ENCODE measurements at regions not wholly inside any gene's neighbourhood (a gene's known extent, or its start where the extent isn't known, plus 50 kb on each side); places are given as distances from the start of the nearest gene placed in this dataset.

DNA sequence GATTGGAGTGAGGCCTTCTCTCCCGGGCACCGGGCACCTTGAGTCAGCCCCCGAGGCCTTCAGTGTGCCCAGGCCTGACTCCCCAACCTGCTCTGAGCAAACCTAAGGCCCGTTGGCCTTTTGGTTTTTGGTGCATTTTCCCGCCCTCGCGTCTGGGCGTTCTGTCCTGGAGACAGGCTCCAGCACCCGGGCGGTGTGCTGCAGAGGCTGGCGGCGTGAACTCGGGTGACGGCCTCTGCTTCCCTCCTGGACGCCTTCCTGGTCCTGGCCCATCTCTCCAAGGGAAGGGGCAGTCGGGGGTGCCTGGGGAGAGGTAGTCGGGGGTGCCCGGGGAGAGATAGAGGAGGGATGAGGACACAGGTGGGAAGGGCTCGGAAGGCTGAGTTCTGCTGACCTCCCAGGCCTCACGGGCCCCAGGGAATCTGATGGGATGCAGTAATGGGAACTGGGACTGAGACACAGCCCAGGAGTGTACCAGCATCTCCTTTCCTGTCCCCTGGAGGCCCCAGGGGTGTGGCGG is 1326.4 kb downstream of the BRD1 start:
- Histone ChIP-seq H3K79me2 (ENCODE audit: control insufficient read depth, low read length) (no peaks in the 10 kb centered on the region), H3K4me2 (ENCODE audit: low read length) (no peak overlapping the region), H3K4me3 (ENCODE audit: low read length) (no peak overlapping the region), H3K4me1 (ENCODE audit: control insufficient read depth, low read length) (no peaks in the 10 kb centered on the region), H3F3A (ENCODE audit: control insufficient read depth, insufficient read depth) (no peaks in the 10 kb centered on the region), H3K36me3 (ENCODE audit: control insufficient read depth, low read length) (no peaks in the 10 kb centered on the region), H4K20me1 (ENCODE audit: control insufficient read depth, insufficient read depth, low read depth, low read length) (no peaks in the 10 kb centered on the region), H3K9me2 (replicated peaks; ENCODE audit: control insufficient read depth, low read length) (no peaks in the 10 kb centered on the region), H3K9me3 (ENCODE audit: control insufficient read depth, insufficient read depth, low read length) (no peaks in the 10 kb centered on the region), H3K27me3 (ENCODE audit: control insufficient read depth, low read length) (no peaks in the 10 kb centered on the region), H3K27ac (ENCODE audit: low read depth, low read length) (no peak overlapping the region)
- TF ChIP-seq CTCF (IDR thresholded peaks at IDR 0.05; ENCODE audit: low read depth, low read length, poor library complexity, severe bottlenecking), result no peak

- no peaks in the 10 kb centered on the region for H3K4me1 ChIP-seq (ENCODE audit: control insufficient read depth, low read length)
- no peaks in the 10 kb centered on the region for H3K27me3 ChIP-seq (ENCODE audit: control insufficient read depth, low read length)
- no peak for TF ChIP-seq EZH2phosphoT487 (IDR thresholded peaks at IDR 0.05; ENCODE audit: borderline replicate concordance, low read length)
- TF ChIP-seq CTCF (IDR thresholded peaks at IDR 0.05; ENCODE audit: low read depth, low read length, poor library complexity, severe bottlenecking), result no peak
- no peaks in the 10 kb centered on the region for H3K79me2 ChIP-seq (ENCODE audit: control insufficient read depth, low read length)
- no peaks in the 10 kb centered on the region for H3K9me2 ChIP-seq (replicated peaks; ENCODE audit: control insufficient read depth, low read length)
- H3F3A ChIP-seq (ENCODE audit: control insufficient read depth, insufficient read depth), result no peaks in the 10 kb centered on the region
- no peak overlapping the region for H3K4me2 ChIP-seq (ENCODE audit: low read length)
- H3K9me3 ChIP-seq (ENCODE audit: control insufficient read depth, insufficient read depth, low read length), result no peaks in the 10 kb centered on the region
- H4K20me1 ChIP-seq (ENCODE audit: control insufficient read depth, insufficient read depth, low read depth, low read length), result no peaks in the 10 kb centered on the region
- H3K27ac ChIP-seq (ENCODE audit: low read depth, low read length), result no peak overlapping the region
- H3K36me3 ChIP-seq (ENCODE audit: control insufficient read depth, low read length), result no peaks in the 10 kb centered on the region
- H3K4me3 ChIP-seq (ENCODE audit: low read length), result no peak overlapping the region
Measured at GRCh38 chr22:48500471-48501230, 1327.0 kb downstream of the BRD1 start.

DNA sequence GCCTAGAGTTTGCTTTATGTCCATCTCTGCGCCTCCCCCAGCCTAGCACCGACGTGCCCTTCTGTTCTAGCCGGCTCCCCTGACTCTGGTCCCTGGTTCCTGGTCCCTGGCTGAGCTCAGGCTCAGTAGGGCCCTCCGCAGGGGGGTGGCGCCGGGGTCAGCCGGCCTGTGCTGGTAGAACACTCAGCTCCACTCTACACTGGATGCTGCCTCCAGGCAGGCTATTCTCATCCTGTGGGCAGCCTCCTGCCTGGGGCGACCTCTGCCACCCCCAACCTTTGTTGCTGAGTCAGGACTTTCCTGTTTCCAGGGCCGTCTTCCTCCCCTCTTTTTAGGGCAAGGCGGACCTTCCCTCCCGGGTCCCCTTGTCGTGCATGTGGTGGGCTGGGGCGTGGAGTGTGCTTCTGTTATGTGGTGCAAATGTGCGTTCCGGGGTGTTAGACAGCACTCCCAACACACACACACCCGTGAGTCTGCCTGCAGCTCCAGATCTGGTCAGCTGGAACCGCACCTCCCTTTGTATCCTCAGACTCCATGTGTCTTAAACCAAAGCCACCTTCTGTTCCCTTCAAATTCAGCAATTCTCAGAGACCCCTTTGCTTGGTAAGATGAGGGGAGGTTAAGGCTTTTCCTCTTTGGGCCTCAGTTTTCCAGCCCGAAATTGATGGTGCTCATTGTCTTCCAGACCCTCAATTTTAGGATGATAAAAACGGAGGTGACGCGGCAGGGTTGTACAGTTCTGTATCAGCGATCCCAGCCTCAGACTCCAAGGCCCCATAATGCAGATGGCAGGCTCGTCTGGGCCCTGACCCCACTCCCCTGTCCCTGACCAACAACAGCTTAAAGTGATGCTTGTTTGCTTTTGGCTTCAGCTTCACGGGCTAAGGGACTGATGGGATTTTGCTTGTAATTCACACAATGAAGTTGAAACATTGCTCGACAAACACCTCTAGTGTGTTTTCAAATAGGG is 1327.9 kb downstream of the BRD1 start:
- Histone ChIP-seq H3K4me2 (ENCODE audit: low read length) (no peak overlapping the region), H3K4me1 (ENCODE audit: control insufficient read depth, low read length) (no peaks in the 10 kb centered on the region), H3K27ac (ENCODE audit: low read depth, low read length) (no peak overlapping the region), H3K79me2 (ENCODE audit: control insufficient read depth, low read length) (no peaks in the 10 kb centered on the region), H4K20me1 (ENCODE audit: control insufficient read depth, insufficient read depth, low read depth, low read length) (no peaks in the 10 kb centered on the region), H3K36me3 (ENCODE audit: control insufficient read depth, low read length) (no peaks in the 10 kb centered on the region), H3K9me3 (ENCODE audit: control insufficient read depth, insufficient read depth, low read length) (no peaks in the 10 kb centered on the region), H3K9me2 (replicated peaks; ENCODE audit: control insufficient read depth, low read length) (no peaks in the 10 kb centered on the region), H3K27me3 (ENCODE audit: control insufficient read depth, low read length) (no peaks in the 10 kb centered on the region), H3K4me3 (ENCODE audit: low read length) (no peak overlapping the region), H3F3A (ENCODE audit: control insufficient read depth, insufficient read depth) (no peaks in the 10 kb centered on the region)
- TF ChIP-seq EZH2phosphoT487 (IDR thresholded peaks at IDR 0.05; ENCODE audit: borderline replicate concordance, low read length) (no peak), CTCF (IDR thresholded peaks at IDR 0.05; ENCODE audit: low read depth, low read length, poor library complexity, severe bottlenecking) (no peak)
